ENCODE measurements at regions not wholly inside any gene's neighbourhood (a gene's known extent, or its start where the extent isn't known, plus 50 kb on each side); places are given as distances from the start of the nearest gene placed in this dataset.

DNA sequence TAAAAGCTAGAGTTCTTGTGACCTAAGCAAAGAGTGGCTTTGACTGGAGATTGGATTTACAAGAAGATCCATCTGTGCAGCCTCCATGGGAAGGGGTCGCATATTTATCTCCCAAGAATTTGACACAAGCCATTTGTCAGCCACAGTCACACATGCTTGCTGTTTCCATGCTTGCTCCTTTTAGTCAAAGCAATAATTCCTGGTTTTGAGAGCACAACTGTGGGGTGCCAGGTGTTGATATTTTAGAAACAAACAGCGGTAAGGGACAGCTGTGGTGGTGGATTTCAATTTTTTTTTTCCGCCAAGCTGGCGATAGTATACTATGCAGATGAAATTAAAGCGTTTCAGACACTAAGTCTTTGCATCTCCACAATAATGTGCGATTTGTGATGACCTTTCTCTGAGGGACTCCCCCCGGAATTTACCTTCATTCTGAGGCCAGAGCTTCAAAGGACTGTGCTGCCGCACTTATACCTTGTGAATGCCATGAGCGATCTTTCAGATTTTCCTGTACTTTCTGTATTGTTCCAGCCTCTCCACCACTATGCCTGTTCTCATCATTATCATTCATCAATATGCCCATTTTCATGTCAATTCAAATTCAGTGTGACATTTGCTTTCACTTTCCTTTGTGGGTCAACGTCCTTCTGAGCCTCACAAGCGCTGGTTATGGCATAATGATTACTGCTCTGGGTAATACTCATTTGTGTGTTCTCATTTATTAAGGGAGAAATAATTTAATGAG lies 108.2 kb upstream of the KBTBD8 start:
- no peak overlapping the region for H3K4me3 ChIP-seq
- H3K36me3 ChIP-seq, result no peaks in the 10 kb centered on the region
- 76 to 77% methylated on average over 11 of the region's 11 CpGs for WGBS, 2 donors
- no peaks in the 10 kb centered on the region for H3K4me1 ChIP-seq
- ATAC-seq (no peak), DNase-seq (no peak)
- no peak overlapping the region for H3K27ac ChIP-seq
- intact Hi-C loops (cut with DNase I), result no loop called here
- H3K27me3 ChIP-seq, result peaks cover 0 to 11% (median 0%) of the 10 kb centered on the region in 7 donors
- TF ChIP-seq, protein P1, sequence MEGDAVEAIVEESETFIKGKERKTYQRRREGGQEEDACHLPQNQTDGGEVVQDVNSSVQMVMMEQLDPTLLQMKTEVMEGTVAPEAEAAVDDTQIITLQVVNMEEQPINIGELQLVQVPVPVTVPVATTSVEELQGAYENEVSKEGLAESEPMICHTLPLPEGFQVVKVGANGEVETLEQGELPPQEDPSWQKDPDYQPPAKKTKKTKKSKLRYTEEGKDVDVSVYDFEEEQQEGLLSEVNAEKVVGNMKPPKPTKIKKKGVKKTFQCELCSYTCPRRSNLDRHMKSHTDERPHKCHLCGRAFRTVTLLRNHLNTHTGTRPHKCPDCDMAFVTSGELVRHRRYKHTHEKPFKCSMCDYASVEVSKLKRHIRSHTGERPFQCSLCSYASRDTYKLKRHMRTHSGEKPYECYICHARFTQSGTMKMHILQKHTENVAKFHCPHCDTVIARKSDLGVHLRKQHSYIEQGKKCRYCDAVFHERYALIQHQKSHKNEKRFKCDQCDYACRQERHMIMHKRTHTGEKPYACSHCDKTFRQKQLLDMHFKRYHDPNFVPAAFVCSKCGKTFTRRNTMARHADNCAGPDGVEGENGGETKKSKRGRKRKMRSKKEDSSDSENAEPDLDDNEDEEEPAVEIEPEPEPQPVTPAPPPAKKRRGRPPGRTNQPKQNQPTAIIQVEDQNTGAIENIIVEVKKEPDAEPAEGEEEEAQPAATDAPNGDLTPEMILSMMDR (IDR thresholded peaks at IDR 0.05), result no peak
- peaks cover 0 to 5% (median 0%) of the 10 kb centered on the region in 11 donors for H3K9me3 ChIP-seq

DNA sequence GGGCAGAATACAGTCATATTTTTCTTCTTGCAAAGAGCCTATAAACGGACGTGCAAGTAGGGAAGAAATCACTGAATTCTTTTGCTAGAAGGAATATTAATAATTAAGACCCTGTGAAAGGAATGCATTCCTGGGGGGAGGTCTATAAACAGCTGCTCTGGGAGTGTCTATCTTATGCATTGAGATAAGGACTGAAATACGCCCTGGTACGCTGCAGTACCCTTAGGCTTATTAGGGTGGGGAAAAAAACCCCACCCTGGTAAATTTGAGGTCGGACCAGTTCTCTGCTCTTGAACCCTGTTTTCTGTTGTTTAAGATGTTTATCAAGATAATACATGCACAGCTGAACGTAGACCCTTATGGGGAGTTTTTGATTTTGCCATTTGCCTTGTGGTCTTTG lies 100.0 kb upstream of the KBTBD8 start:
- Histone ChIP-seq H3K9me3 (peaks cover 0 to 71% (median 18%) of the 10 kb centered on the region in 11 donors), H3K27me3 (peaks cover 0 to 4% (median 0%) of the 10 kb centered on the region in 7 donors), H3K36me3 (no peaks in the 10 kb centered on the region), H3K4me3 (no peak overlapping the region), H3K27ac (no peak overlapping the region), H3K4me1 (no peaks in the 10 kb centered on the region)
- ATAC-seq (no peak), DNase-seq (no peak)
- TF ChIP-seq, protein P1 (IDR thresholded peaks at IDR 0.05), result no peak
- 69 to 82% methylated on average over 6 of the region's 6 CpGs for WGBS, 2 donors
- intact Hi-C loops (cut with DNase I), result no loop called here

DNA sequence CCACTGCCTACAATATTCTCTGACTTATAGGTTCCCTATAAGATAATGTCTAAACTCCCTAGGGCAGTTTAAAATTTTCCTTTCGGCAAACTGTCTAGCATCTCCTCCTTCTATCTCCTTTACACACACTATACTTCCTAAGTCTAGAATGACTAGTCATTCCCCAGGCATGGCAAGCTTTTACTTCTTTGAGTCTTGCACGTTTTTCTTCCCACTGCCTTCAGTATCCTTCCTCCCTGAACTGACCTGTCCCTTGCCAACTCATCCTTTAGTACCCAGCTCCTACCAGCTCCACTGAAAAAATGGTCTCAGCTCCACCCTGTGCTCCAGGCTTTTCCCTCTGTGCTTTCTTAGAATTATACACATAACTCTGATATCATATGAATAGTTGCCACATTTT lies 93.8 kb upstream of the KBTBD8 start:
- TF ChIP-seq, protein P1 (IDR thresholded peaks at IDR 0.05), result no peak
- WGBS, 2 donors, result 47 to 65% methylated on average over 2 of the region's 2 CpGs
- Histone ChIP-seq H3K4me3 (no peak overlapping the region), H3K27ac (no peak overlapping the region), H3K9me3 (peaks cover 0 to 26% (median 12%) of the 10 kb centered on the region in 11 donors), H3K27me3 (peaks cover 0 to 4% (median 0%) of the 10 kb centered on the region in 7 donors), H3K4me1 (peaks cover 0 to 7% (median 0%) of the 10 kb centered on the region in 9 donors), H3K36me3 (no peaks in the 10 kb centered on the region)
- ATAC-seq, result no peak
- intact Hi-C loops (cut with DNase I), result no loop called here
- DNase-seq, result no peak

DNA sequence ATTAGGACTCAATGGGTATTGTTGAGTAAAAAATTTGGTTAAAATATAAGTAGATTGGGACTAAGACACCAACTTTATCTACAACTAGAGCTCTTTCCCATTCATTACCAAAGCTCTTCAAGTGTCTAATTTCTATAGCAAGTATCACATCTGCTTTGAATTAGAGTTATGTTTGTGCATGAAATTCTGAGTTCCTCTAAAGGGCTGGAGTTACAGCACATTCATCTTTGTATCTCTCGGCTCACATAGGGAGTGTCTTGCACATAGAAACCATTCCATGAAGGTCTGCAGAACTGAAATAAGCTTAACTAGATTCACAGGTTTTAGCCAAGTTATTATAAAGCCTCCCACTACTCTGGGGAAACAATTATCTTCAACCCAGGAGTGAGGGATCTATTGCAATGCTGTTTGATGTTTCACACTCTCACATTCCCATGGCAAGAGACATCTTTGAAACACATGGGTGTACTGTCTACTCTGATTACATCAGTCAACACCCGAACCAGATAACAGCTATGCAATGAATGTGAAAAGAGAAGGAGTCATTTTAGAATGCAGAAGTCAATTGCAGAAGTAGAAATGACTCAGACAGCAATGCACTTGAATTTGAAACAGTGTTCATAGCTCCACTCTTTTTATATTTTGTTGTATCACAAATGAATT lies 93.1 kb upstream of the KBTBD8 start:
- WGBS, 2 donors, result 18 to 23% methylated on average over 2 of the region's 2 CpGs

More for the DNA sequence above, 93.1 kb upstream of the KBTBD8 start:
- H3K4me3 ChIP-seq, result no peak overlapping the region
- H3K4me1 ChIP-seq, result peaks cover 0 to 7% (median 0%) of the 10 kb centered on the region in 9 donors
- peaks cover 0 to 7% (median 0%) of the 10 kb centered on the region in 7 donors for H3K27me3 ChIP-seq
- peaks cover 0 to 22% (median 7%) of the 10 kb centered on the region in 11 donors for H3K9me3 ChIP-seq
- ATAC-seq, result peak in 1 of 8 donors; percentile 47
- H3K27ac ChIP-seq, result no peak overlapping the region
- intact Hi-C loops (cut with DNase I), result no loop called here
- DNase-seq, result no peak
- H3K36me3 ChIP-seq, result no peaks in the 10 kb centered on the region
- TF ChIP-seq, protein P1 (IDR thresholded peaks at IDR 0.05), result no peak

All from heart right ventricle (tissue), 16 donors.